IgD-negative memory B cell (primary cell): ENCODE measurements at regions not wholly inside any gene's neighbourhood (a gene's known extent, or its start where the extent isn't known, plus 50 kb on each side); places are given as distances from the start of the nearest gene placed in this dataset.

Source experiments
- H3K27ac Mint-ChIP-seq, 3 donors: one replicate each; pipeline ENCODE4 v1.8.0; 2020 to 2022; ENCODE audit warnings: mild to moderate bottlenecking in 3 of 3, mixed read lengths in 3 of 3, moderate library complexity in 1 of 3
- H3K27me3 Mint-ChIP-seq: one replicate; pipeline ENCODE4 v1.8.0; 2021; ENCODE audit warnings: mixed read lengths
- H3K36me3 Mint-ChIP-seq: one replicate; pipeline ENCODE4 v1.8.0; 2020; ENCODE audit warnings: mild to moderate bottlenecking, mixed read lengths
- H3K4me1 Mint-ChIP-seq, 3 donors: one replicate each; pipeline ENCODE4 v1.8.0; 2020 to 2022; ENCODE audit warnings: mixed read lengths in 3 of 3, mild to moderate bottlenecking in 1 of 3
- H3K4me3 Mint-ChIP-seq, 4 donors: one replicate each; pipeline ENCODE4 v1.8.0; 2020 to 2022; ENCODE audit warnings: mild to moderate bottlenecking in 4 of 4, mixed read lengths in 4 of 4, moderate library complexity in 3 of 4
- H3K9me3 Mint-ChIP-seq, 3 donors: one replicate each; pipeline ENCODE4 v1.8.0; 2020 to 2021; ENCODE audit warnings: mixed read lengths in 3 of 3, mild to moderate bottlenecking in 1 of 3

DNA sequence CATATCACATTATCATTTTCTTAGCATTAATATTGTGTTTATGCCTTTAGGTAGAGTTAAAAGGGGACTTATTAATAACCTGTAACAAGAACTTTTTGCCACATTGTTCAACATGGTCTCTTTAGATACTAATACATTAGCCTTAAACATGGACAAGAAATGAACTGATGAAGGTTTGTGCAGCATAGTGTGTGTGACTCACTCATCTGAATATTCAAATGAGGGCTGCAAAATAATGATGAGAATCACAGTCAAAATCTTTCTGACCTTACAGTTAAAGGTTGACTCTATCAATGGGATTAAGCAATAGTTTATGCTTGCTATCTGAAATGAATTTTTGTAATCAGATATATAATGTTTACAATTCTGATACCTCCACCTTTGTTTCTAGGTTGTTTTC, 1189.3 kb upstream of the CITED2 start:
- Mint-ChIP-seq H3K36me3 (no peaks in the 10 kb centered on the region), H3K4me1 (no peaks in the 10 kb centered on the region), H3K4me3 (no peak overlapping the region), H3K27ac (no peak overlapping the region), H3K9me3 (peaks cover 0 to 1% (median 0%) of the 10 kb centered on the region in 3 donors), H3K27me3 (peaks cover 2% of the 10 kb centered on the region)

DNA sequence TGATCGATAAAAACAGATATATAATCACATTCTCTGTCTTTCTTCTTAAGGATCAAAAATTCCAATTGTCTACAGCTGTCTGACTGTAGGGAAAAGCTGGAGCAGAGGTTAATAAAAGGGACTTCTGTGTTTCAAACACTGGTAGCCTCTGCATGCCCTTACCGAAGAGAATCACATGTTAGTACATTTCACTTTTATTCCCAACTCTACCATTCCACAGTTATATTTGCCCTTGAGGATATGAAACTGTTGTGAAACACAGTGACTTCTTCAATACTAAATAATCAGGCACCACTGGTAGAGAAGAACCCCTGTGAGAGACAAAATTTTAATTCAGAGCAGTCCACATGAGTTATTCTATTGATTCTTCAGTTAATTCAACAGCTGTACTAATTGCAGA, 1187.3 kb upstream of the CITED2 start:
- no peaks in the 10 kb centered on the region for H3K36me3 Mint-ChIP-seq
- H3K4me3 Mint-ChIP-seq = no peak overlapping the region
- no peak overlapping the region for H3K27ac Mint-ChIP-seq
- H3K9me3 Mint-ChIP-seq = no peaks in the 10 kb centered on the region
- H3K4me1 Mint-ChIP-seq = no peaks in the 10 kb centered on the region
- no peaks in the 10 kb centered on the region for H3K27me3 Mint-ChIP-seq

DNA sequence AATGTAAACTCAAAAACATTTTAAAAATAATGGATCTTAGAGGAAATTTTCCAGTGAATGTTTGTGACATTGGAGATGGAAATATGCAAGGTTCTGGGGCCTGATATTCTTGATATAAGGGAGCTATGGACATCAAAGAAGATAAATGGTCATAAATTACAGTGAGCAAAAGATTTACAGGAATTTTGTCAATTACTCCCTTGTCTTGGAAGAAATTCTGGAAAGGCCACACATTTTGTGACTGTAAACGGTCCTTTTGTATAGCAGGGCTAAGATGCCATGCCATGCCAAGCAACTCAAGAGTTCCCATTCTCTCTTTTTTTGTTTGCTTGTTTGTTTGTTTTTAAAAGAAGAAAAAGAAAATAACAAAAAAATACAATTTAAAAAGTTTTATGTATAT, 1186.2 kb upstream of the CITED2 start:
- Mint-ChIP-seq H3K9me3 (no peaks in the 10 kb centered on the region), H3K4me3 (no peak overlapping the region), H3K27me3 (no peaks in the 10 kb centered on the region), H3K27ac (no peak overlapping the region), H3K4me1 (no peaks in the 10 kb centered on the region), H3K36me3 (no peaks in the 10 kb centered on the region)

DNA sequence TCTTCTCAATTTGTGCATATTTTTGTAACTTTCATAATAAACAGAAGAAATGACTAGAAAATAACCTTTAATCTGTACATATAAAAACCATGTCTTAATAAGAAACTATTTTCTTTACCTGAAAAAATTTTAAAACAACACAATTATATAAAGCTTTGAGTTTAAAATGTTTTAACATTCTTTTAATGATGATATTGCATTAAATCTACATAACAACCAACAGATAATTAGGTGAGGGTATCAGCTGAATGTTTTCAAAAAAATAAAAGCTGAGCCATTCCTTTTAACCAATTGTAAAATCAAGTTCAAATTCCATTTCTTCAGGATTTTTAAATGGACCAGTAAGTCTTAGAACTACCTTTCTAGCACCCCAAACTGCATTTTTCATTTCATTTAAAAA, 1185.0 kb upstream of the CITED2 start:
- H3K27me3 Mint-ChIP-seq = peaks cover 1% of the 10 kb centered on the region
- no peak overlapping the region for H3K4me3 Mint-ChIP-seq
- peaks cover 0 to 1% (median 0%) of the 10 kb centered on the region in 3 donors for H3K9me3 Mint-ChIP-seq
- H3K36me3 Mint-ChIP-seq = no peaks in the 10 kb centered on the region
- no peaks in the 10 kb centered on the region for H3K4me1 Mint-ChIP-seq
- no peak overlapping the region for H3K27ac Mint-ChIP-seq

DNA sequence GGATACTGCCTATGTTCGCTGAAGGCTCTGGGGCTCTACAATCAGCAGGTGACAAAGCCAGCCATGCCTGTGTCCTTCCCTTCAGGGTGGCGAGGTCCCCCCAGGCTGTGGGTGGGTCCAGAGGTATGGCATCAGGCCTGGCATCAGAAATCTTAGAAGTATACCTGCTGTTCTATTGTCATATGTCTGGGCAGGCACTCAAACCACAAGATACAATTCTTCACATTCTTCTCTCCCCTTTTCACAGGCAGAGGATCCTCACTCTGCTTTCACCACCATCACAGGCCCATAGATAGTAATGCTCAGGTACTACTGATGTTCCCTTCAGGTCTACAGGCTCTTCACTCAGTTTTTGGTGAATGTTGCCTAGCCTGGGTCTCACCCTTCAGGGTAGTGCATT, 1180.0 kb upstream of the CITED2 start:
- H3K4me3 Mint-ChIP-seq = no peak overlapping the region
- H3K4me1 Mint-ChIP-seq = no peaks in the 10 kb centered on the region
- H3K27me3 Mint-ChIP-seq = peaks cover 4% of the 10 kb centered on the region
- peaks cover 0 to 2% (median 1%) of the 10 kb centered on the region in 3 donors for H3K9me3 Mint-ChIP-seq
- H3K27ac Mint-ChIP-seq = no peak overlapping the region
- no peaks in the 10 kb centered on the region for H3K36me3 Mint-ChIP-seq

DNA sequence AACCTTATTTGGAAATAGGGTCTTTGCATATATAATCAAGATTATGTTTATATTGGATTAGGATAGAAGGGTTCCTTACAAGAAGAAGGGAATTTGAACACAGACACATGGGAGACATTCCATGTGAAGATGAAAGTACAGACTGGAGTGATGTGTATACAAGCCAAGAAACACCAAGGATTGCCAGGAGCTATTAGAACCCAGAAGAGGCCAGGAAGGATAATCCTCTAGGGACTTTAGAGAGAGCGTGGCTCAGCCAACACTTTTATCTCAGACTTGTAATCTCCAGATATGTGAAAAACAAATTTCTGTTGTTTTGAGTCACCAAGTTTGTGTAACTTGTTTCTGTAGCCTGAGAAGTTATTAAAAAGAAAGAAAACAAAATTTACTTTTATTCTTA, 1173.9 kb upstream of the CITED2 start:
- Mint-ChIP-seq H3K27me3 (no peaks in the 10 kb centered on the region), H3K9me3 (peaks cover 0 to 3% (median 0%) of the 10 kb centered on the region in 3 donors), H3K36me3 (no peaks in the 10 kb centered on the region), H3K27ac (no peak overlapping the region), H3K4me3 (no peak overlapping the region), H3K4me1 (no peaks in the 10 kb centered on the region)

DNA sequence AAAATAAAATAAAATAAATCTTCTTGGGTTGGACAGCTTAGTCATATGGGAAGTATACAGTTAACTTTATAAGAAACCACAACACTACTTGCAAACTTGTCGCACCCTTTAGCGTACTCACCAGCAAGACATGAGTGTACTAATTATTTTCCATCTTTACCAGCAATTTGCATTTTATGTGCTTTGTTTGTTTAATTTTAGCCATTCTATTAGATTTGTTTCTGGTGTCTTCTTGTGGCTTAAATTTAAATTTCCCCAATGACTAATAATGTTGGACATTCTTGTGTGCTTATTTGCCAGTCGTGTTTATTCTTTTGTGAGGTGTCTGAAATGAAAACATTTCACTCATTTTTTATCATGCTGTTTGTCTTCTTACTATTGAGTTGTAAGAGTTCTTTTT, 1172.2 kb upstream of the CITED2 start:
- Mint-ChIP-seq H3K27me3 (no peaks in the 10 kb centered on the region), H3K4me1 (no peaks in the 10 kb centered on the region), H3K36me3 (no peaks in the 10 kb centered on the region), H3K4me3 (no peak overlapping the region), H3K9me3 (peaks cover 0 to 1% (median 0%) of the 10 kb centered on the region in 3 donors), H3K27ac (no peak overlapping the region)

DNA sequence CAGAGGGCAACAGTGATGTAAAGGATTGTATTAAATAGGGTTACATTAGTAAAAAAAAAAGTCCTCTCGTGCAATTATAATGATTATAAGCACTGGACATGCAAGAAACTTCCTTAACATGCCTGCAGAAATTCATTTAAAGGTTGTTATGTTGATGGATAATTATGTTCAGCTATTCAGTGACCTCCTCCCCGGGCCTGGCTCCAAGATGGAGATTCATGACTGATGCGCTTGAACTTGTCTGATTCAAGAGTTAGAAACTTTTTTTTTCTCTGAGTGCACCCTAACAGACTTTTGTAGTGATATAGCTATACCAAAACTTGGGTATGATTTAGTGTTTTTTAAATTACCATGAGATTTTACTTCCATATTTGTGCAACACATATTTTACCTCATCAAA, 1170.0 kb upstream of the CITED2 start:
- Mint-ChIP-seq H3K27ac (no peak overlapping the region), H3K36me3 (no peaks in the 10 kb centered on the region), H3K27me3 (no peaks in the 10 kb centered on the region), H3K9me3 (peaks cover 0 to 1% (median 0%) of the 10 kb centered on the region in 3 donors), H3K4me3 (no peak overlapping the region), H3K4me1 (no peaks in the 10 kb centered on the region)

DNA sequence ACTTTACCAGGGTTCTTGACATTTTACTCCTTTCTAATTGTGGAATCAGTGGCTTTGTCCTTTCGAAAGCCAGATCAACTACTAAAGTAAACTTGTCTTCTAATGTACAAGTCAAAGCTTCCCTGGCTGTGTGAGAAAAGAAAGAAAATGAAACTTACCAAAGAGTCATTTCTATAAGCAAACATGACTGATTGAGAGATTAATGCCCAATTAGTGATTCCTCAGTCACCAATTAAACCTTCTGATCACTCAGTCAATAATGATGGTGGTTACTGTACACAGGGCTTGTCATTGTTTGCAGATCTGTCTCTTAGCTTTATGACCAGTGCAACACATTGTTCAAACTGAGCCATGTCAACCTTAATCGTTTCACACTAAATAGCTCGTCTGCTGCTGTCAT, 1168.4 kb upstream of the CITED2 start:
- Mint-ChIP-seq H3K27me3 (no peaks in the 10 kb centered on the region), H3K27ac (no peak overlapping the region), H3K4me3 (no peak overlapping the region), H3K36me3 (no peaks in the 10 kb centered on the region), H3K4me1 (no peaks in the 10 kb centered on the region), H3K9me3 (no peaks in the 10 kb centered on the region)

DNA sequence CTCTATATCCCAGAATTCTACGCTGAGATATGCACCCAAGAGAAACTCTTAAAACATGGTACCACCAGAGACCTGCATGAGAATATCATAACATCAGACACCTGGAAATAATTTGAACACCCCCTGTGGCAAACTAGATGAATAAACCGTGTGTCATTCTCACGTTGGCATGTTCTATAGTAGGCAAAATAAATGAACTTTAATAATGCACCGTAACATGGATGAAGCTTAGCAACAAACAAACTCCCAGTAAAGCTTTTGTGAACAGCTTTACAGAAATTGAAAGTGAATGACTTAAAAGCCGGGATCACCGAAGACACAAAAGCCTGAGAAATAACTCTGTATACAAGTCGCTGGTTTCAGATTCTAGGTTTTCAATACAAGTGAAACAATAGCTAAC, 1166.8 kb upstream of the CITED2 start:
- H3K9me3 Mint-ChIP-seq = no peaks in the 10 kb centered on the region
- H3K4me1 Mint-ChIP-seq = no peaks in the 10 kb centered on the region
- H3K27me3 Mint-ChIP-seq = no peaks in the 10 kb centered on the region
- no peak overlapping the region for H3K4me3 Mint-ChIP-seq
- H3K27ac Mint-ChIP-seq = no peak overlapping the region
- no peaks in the 10 kb centered on the region for H3K36me3 Mint-ChIP-seq

DNA sequence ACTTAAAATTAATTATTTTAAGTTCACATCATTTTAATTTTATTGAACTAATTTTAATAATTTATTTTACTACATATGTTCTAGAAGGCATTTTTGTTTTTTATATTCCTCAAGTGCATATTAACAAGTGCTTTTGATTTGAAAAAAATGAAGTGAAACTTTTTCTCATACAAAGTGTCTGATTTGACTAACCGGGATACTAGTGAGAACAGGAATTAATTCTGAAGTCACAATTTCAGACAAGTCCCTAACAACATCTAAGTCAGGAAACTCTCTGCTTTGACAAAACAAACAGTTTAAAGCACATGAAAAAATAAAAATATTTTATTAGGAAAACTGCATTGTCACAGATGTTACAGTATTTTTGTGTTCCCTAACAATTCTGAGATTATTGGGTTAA, 1166.3 kb upstream of the CITED2 start:
- H3K36me3 Mint-ChIP-seq = no peaks in the 10 kb centered on the region
- H3K4me1 Mint-ChIP-seq = no peaks in the 10 kb centered on the region
- no peaks in the 10 kb centered on the region for H3K9me3 Mint-ChIP-seq
- no peaks in the 10 kb centered on the region for H3K27me3 Mint-ChIP-seq
- H3K4me3 Mint-ChIP-seq = no peak overlapping the region
- H3K27ac Mint-ChIP-seq = no peak overlapping the region

DNA sequence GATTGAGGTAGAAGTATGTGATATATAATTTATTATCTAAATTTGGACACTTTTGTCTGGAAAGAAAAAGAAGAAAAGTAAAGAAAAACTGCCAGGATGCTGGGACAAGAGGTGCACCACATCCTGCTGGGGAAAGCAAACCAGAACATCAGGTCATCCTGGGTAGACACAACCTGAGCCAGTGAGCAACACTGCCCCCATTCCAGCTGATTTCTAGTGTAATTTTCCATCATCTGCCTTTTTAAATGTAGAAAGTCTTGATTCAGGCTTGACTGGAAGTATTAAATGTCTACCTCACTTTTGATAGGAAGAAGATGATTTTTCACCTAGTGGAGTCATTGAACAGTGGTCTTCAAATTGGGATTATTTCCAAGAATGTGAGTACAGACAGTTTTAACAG, 1164.5 kb upstream of the CITED2 start:
- H3K4me3 Mint-ChIP-seq = no peak overlapping the region
- peaks cover 0 to 3% (median 0%) of the 10 kb centered on the region in 3 donors for H3K9me3 Mint-ChIP-seq
- no peaks in the 10 kb centered on the region for H3K36me3 Mint-ChIP-seq
- H3K27me3 Mint-ChIP-seq = no peaks in the 10 kb centered on the region
- no peak overlapping the region for H3K27ac Mint-ChIP-seq
- no peaks in the 10 kb centered on the region for H3K4me1 Mint-ChIP-seq

DNA sequence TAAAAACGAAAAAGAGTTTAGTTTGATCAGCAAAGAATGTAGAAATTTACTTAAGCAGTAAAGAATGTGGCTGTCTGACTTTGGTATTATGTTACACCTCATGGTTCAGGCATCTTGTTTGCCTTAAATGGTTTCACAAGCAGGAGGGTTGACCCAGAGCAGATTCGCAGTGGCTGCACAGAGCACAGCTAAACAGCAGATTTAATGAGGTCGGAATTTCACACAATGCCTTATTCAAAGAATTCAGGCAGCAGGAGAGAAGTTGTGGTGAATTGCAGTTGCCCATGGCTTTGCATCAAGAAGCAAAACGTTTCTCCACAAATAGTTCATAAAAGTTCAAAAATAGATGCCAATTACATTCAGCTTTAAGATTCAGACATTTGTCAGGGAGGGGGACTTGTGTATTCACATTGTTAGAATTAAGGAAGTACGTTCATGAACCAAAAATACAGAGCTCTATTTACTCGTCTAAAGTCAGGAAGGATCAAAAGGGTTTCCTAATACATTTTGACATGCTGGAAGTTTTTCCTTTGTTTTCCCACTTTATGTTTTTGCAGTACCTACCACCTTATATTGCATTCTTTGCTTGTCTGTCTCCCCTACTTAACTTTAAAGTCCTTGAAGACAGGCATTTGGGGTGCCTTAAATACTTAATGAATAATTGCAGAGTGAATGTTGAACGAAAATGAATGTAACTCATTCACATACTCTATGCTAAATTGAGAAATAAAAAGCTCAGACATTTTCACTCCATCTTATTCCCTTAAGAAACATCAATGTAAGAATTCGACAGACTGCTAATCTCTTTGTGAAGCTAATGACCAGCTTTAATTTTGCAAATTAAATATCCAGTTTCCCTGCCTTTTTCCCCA, 1163.6 kb upstream of the CITED2 start:
- H3K4me3 Mint-ChIP-seq = no peak overlapping the region
- no peak overlapping the region for H3K27ac Mint-ChIP-seq
- peaks cover 0 to 3% (median 0%) of the 10 kb centered on the region in 3 donors for H3K9me3 Mint-ChIP-seq
- H3K27me3 Mint-ChIP-seq = no peaks in the 10 kb centered on the region
- H3K36me3 Mint-ChIP-seq = no peaks in the 10 kb centered on the region
- H3K4me1 Mint-ChIP-seq = no peaks in the 10 kb centered on the region

DNA sequence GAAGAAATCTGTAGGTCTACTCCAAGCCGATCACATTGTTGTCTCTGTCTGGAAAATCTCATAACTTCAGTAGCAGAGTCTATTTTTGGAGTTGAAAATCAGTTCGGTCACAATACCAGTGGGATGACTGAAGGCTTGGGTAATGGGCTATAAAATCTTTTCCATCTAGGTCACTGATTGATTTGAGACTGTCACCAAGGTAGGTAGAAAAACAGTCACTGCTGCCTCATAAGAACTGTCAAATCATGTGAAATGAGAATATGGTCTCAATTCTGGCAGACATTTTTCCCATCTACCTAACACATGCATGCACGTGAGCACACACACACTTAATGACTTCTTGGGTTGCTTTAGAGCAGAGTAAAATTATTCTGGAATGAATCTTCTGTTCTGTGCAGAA, 1162.8 kb upstream of the CITED2 start:
- Mint-ChIP-seq H3K9me3 (peaks cover 0 to 3% (median 0%) of the 10 kb centered on the region in 3 donors), H3K36me3 (no peaks in the 10 kb centered on the region), H3K4me1 (no peaks in the 10 kb centered on the region), H3K27ac (no peak overlapping the region), H3K4me3 (no peak overlapping the region), H3K27me3 (no peaks in the 10 kb centered on the region)

DNA sequence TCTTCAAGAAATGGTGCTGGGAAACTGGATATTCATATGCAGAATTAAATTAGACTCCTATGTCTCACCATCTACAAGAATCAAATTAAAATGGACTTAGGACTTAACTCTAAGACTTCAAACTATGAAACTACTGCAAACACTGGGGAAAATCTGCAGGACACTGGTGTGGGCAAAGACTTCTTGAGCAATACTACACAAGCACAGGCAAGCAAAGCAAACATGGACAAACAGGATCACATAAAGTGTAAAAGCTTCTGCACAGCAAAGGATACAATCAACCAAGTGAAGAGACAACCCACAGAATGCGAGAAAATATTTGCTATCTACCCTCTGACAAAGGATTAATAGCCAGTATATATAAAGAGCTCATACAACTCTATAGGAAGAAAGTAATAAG, 1161.1 kb upstream of the CITED2 start:
- H3K27ac Mint-ChIP-seq = no peak overlapping the region
- H3K4me3 Mint-ChIP-seq = no peak overlapping the region
- no peaks in the 10 kb centered on the region for H3K27me3 Mint-ChIP-seq
- no peaks in the 10 kb centered on the region for H3K36me3 Mint-ChIP-seq
- peaks cover 0 to 3% (median 2%) of the 10 kb centered on the region in 3 donors for H3K9me3 Mint-ChIP-seq
- H3K4me1 Mint-ChIP-seq = no peaks in the 10 kb centered on the region

DNA sequence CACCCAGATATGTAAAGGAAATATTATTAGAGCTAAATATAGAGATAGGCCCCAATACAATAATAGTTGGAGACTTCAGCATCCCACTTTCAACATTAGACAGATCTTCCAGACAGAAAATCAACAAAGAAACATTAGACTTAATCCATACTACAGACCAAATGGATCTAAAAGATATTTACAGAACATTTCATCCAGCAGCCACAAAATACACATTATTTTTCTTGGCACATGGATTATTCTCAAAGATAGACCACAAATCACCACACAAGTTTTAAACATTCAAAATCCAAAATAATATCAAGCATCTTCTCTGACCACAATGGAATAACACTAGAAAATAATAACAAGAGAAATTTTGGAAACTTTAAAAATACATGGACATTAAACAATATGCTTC, 1159.1 kb upstream of the CITED2 start:
- Mint-ChIP-seq H3K27ac (no peak overlapping the region), H3K36me3 (no peaks in the 10 kb centered on the region), H3K9me3 (peaks cover 0 to 3% (median 2%) of the 10 kb centered on the region in 3 donors), H3K4me3 (no peak overlapping the region), H3K4me1 (no peaks in the 10 kb centered on the region), H3K27me3 (no peaks in the 10 kb centered on the region)
